ENCODE measurements at regions not wholly inside any gene's neighbourhood (a gene's known extent, or its start where the extent isn't known, plus 50 kb on each side); places are given as distances from the start of the nearest gene placed in this dataset.
"Not testable (repeated sequence)": the region's sequence is repeated elsewhere in the genome, so short reads cannot be mapped to it uniquely, and the experiment has no call there.

DNA sequence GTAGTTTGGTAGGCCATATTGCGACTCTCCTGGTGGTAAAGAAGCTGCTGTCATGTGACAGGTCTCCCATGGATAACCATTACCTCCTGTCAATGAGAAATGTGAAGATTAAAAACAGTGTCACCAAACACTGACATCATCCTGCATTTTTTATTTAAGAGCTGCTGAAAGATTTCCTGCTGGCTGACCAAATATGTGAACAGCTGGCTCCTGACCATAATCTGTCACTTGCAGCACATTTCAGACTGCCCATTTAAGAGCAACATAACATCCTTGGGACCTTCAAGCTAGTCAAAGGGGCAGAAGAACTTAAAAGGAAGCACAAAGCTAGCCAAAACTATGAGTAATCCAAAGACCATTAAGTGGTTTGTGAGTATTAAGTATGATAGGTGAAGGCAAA is 288.0 kb downstream of the IZUMO3 start:
- Histone ChIP-seq H3K27me3 (ENCODE audit: control insufficient read depth, insufficient read depth, low read length) (no peaks in the 10 kb centered on the region), H3K4me1 (ENCODE audit: control insufficient read depth, insufficient read depth, low read length) (no peaks in the 10 kb centered on the region), H3K4me3 (ENCODE audit: low read length) (no peak overlapping the region), H3K36me3 (ENCODE audit: control insufficient read depth, insufficient read depth, low read length) (no peaks in the 10 kb centered on the region), H3K9me3 (ENCODE audit: control insufficient read depth, insufficient read depth, low read length) (no peaks in the 10 kb centered on the region), H3K27ac (ENCODE audit: low read length) (no peak overlapping the region)
- no CpG with 5 or more reads among the region's 1 CpG for WGBS (ENCODE audit: insufficient coverage, insufficient read length)
- no peak for DNase-seq (ENCODE audit: low read depth, low spot score)

DNA sequence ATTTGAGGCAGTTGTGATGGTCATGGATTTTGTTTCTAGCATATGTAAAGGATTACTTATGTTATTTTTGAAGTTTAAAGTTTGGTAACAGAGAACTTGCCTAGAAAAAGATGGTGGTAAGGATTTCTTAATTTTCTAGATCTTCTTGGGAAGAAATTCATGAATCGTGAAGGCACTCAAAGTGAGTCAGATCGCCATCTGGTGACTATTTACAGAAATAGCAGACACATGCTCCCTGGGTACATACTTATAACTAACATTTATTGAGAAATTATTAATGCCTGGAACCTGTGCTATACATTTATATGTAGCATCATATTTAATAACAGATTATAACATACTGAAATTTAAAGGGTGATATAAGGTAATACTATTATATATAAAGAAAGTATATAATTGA is 299.7 kb downstream of the IZUMO3 start:
- no peaks in the 10 kb centered on the region for H3K9me3 ChIP-seq (ENCODE audit: control insufficient read depth, insufficient read depth, low read length)
- H3K4me1 ChIP-seq (ENCODE audit: control insufficient read depth, insufficient read depth, low read length): no peaks in the 10 kb centered on the region
- DNase-seq (ENCODE audit: low read depth, low spot score): peak; percentile 31
- WGBS (ENCODE audit: insufficient coverage, insufficient read length): no CpG with 5 or more reads among the region's 2 CpGs
- no peaks in the 10 kb centered on the region for H3K36me3 ChIP-seq (ENCODE audit: control insufficient read depth, insufficient read depth, low read length)
- H3K4me3 ChIP-seq (ENCODE audit: low read length): no peak overlapping the region
- no peaks in the 10 kb centered on the region for H3K27me3 ChIP-seq (ENCODE audit: control insufficient read depth, insufficient read depth, low read length)
- no peak overlapping the region for H3K27ac ChIP-seq (ENCODE audit: low read length)

DNA sequence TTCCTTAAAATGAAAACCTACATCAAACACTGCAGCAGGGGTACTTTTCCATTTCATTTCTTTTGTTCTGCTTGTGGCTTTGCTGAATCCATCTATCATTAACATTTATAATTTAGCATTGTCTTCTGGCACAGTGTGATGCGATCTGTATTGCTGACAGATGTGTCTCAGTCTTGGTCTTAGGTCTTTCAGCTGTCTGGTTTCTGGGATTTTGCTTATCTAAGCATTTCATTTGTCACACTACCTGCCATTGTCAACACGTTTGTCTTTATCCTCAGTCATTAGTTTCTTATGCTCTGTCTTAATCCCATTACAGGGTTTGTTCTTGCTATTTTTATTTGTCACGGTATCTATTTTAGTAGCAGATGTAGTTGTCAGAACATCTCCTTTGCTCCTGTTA is 303.1 kb downstream of the IZUMO3 start:
- WGBS (ENCODE audit: insufficient coverage, insufficient read length): no CpG with 5 or more reads among the region's 3 CpGs
- Histone ChIP-seq H3K4me1 (ENCODE audit: control insufficient read depth, insufficient read depth, low read length) (no peaks in the 10 kb centered on the region), H3K27me3 (ENCODE audit: control insufficient read depth, insufficient read depth, low read length) (no peaks in the 10 kb centered on the region), H3K36me3 (ENCODE audit: control insufficient read depth, insufficient read depth, low read length) (no peaks in the 10 kb centered on the region), H3K27ac (ENCODE audit: low read length) (no peak overlapping the region), H3K9me3 (ENCODE audit: control insufficient read depth, insufficient read depth, low read length) (no peaks in the 10 kb centered on the region), H3K4me3 (ENCODE audit: low read length) (no peak overlapping the region)
- no peak for DNase-seq (ENCODE audit: low read depth, low spot score)

DNA sequence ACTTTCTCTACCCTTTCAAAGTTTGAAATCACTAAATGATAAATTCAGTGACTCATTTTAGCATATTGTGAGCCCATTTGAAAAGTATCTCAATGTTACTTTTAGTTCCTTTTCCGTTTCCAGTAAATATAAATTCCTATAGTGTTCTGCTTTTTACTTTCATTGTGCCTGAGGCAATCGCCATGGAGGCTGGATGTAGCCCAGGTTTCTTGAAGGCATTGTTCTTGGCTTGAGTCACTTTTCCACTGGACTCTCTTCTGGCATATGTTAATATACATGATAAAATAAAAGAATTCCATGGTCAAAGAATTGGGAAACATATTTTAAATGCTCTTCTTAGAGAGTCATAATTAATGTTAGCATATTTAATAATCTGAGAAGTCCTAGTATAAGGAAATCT is 327.0 kb downstream of the IZUMO3 start:
- Histone ChIP-seq H3K27me3 (ENCODE audit: control insufficient read depth, insufficient read depth, low read length) (no peaks in the 10 kb centered on the region), H3K9me3 (ENCODE audit: control insufficient read depth, insufficient read depth, low read length) (no peaks in the 10 kb centered on the region), H3K27ac (ENCODE audit: low read length) (no peak overlapping the region), H3K4me3 (ENCODE audit: low read length) (no peak overlapping the region), H3K36me3 (ENCODE audit: control insufficient read depth, insufficient read depth, low read length) (no peaks in the 10 kb centered on the region), H3K4me1 (ENCODE audit: control insufficient read depth, insufficient read depth, low read length) (no peaks in the 10 kb centered on the region)
- no peak for DNase-seq (ENCODE audit: low read depth, low spot score)
- WGBS (ENCODE audit: insufficient coverage, insufficient read length): no CpG with 5 or more reads among the region's 2 CpGs

DNA sequence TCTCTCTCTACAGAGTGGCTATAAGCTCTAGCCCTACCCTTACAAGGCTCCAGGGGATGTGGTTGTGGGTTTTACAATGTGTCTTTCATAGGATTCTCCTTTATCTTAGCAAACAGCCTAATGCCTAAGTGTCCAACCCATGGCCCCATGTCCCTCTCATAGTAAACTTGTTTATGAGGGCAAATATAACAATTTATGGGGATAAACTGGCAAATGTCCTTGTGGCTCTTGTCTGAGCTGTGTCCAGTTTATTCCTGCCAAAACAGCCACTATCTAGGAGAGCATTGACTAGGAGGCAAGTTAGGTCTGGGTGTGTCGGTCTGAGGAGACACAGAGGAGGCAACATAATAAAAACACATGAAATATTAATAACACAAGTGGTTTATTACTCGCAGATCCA is 335.1 kb downstream of the IZUMO3 start:
- no CpG with 5 or more reads among the region's 2 CpGs for WGBS (ENCODE audit: insufficient coverage, insufficient read length)

DNA sequence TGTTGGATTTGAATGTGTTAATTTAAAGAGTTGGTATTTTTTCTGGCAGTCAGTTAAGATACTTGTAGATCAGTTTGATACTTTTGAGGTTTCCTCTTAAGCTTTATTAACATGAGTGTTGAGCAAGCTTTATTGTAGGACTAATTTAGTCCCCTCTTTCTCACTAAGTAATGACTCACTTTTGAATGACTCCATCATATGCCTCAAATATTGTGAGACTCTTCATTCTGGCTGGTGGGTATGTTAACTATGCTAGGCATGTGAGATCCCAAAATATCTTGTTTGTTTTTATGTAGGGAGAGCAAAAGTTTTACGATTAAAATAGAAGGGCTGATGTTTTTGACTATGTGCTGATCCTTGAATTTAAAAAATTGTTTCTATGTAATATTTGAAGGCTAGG is 355.7 kb downstream of the IZUMO3 start:
- no peak overlapping the region for H3K4me3 ChIP-seq (ENCODE audit: low read length)
- no peaks in the 10 kb centered on the region for H3K36me3 ChIP-seq (ENCODE audit: control insufficient read depth, insufficient read depth, low read length)
- no CpG with 5 or more reads among the region's 1 CpG for WGBS (ENCODE audit: insufficient coverage, insufficient read length)
- H3K27me3 ChIP-seq (ENCODE audit: control insufficient read depth, insufficient read depth, low read length): no peaks in the 10 kb centered on the region
- no peaks in the 10 kb centered on the region for H3K9me3 ChIP-seq (ENCODE audit: control insufficient read depth, insufficient read depth, low read length)
- H3K27ac ChIP-seq (ENCODE audit: low read length): no peak overlapping the region
- no peaks in the 10 kb centered on the region for H3K4me1 ChIP-seq (ENCODE audit: control insufficient read depth, insufficient read depth, low read length)
- DNase-seq (ENCODE audit: low read depth, low spot score): no peak

More for the DNA sequence above, 335.1 kb downstream of the IZUMO3 start:
- Histone ChIP-seq H3K36me3 (ENCODE audit: control insufficient read depth, insufficient read depth, low read length) (no peaks in the 10 kb centered on the region), H3K27me3 (ENCODE audit: control insufficient read depth, insufficient read depth, low read length) (no peaks in the 10 kb centered on the region), H3K27ac (ENCODE audit: low read length) (no peak overlapping the region), H3K4me3 (ENCODE audit: low read length) (no peak overlapping the region), H3K4me1 (ENCODE audit: control insufficient read depth, insufficient read depth, low read length) (no peaks in the 10 kb centered on the region), H3K9me3 (ENCODE audit: control insufficient read depth, insufficient read depth, low read length) (no peaks in the 10 kb centered on the region)
- DNase-seq (ENCODE audit: low read depth, low spot score): no peak

DNA sequence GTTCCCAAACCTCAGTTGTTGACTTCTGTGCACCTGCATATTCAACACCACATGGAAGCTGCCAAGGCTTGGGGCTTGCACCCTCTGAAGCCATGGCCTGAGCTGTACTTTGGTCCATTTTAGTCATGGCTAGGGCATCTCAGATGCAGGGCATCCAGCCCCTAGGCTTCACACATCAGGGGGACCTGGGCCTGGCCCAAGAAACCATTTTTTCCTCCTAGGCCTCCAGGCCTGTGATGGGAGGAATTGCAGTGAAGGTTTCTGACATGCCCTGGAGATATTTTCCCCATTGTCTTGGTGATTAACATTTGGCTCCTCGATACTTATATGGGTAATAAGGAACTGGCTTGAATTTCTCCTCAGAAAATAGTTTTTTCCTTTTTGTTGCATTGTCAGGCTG is 354.5 kb upstream of the ELAVL2 start:
- H3K36me3 ChIP-seq (ENCODE audit: control insufficient read depth, insufficient read depth, low read length); H3K4me1 ChIP-seq (ENCODE audit: control insufficient read depth, insufficient read depth, low read length); H3K27ac ChIP-seq (ENCODE audit: low read length); DNase-seq (ENCODE audit: low read depth, low spot score); H3K27me3 ChIP-seq (ENCODE audit: control insufficient read depth, insufficient read depth, low read length); H3K4me3 ChIP-seq (ENCODE audit: low read length); H3K9me3 ChIP-seq (ENCODE audit: control insufficient read depth, insufficient read depth, low read length): not testable (repeated sequence)
- WGBS (ENCODE audit: insufficient coverage, insufficient read length): no CpG with 5 or more reads among the region's 1 CpG

DNA sequence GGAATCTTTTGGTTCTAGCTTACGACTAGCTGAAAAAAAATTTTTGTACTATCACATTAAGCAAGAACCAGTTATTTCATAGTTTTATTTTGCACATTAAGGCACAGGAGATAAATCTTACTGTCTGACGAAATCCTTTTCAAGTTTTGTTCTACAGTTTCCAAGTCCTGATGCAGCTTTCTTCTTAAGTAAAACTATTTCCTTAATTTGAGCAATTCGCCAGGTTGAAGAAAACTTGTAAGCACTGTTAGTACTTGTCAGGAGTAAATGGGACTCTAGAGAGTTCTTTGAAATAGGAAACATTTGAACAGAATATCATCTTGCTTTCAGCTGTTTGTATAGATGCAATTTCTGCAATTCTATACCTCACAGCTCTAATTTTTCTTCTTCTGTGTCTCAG is 318.8 kb upstream of the ELAVL2 start:
- no CpG with 5 or more reads among the region's 3 CpGs for WGBS (ENCODE audit: insufficient coverage, insufficient read length)
- H3K4me1 ChIP-seq (ENCODE audit: control insufficient read depth, insufficient read depth, low read length): no peaks in the 10 kb centered on the region

DNA sequence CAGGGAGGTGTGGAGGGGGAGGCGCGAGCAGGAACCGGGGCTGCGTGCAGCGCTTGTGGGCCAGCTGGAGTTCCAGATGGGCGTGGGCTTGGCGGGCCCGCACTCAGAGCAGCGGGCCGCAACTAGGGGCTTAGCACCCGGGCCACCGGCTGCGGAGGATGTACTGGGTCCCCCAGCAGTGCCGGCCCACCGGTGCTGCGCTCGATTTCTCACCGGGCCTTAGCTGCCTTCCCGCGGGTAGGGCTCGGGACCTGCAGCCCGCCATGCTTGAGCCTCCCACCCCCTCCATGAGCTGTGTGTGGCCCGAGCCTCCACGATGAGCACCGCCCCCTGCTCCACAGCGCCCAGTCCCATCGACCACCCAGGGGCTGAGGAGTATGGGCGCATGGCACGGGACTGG is 309.0 kb upstream of the ELAVL2 start:
- H3K9me3 ChIP-seq (ENCODE audit: control insufficient read depth, insufficient read depth, low read length); H3K4me3 ChIP-seq (ENCODE audit: low read length); H3K4me1 ChIP-seq (ENCODE audit: control insufficient read depth, insufficient read depth, low read length); H3K36me3 ChIP-seq (ENCODE audit: control insufficient read depth, insufficient read depth, low read length); H3K27me3 ChIP-seq (ENCODE audit: control insufficient read depth, insufficient read depth, low read length); DNase-seq (ENCODE audit: low read depth, low spot score); H3K27ac ChIP-seq (ENCODE audit: low read length): not testable (repeated sequence)
- WGBS (ENCODE audit: insufficient coverage, insufficient read length): no CpG with 5 or more reads among the region's 29 CpGs

More for the DNA sequence above, 318.8 kb upstream of the ELAVL2 start:
- no peaks in the 10 kb centered on the region for H3K27me3 ChIP-seq (ENCODE audit: control insufficient read depth, insufficient read depth, low read length)
- H3K27ac ChIP-seq (ENCODE audit: low read length): no peak overlapping the region
- no peak overlapping the region for H3K4me3 ChIP-seq (ENCODE audit: low read length)
- DNase-seq (ENCODE audit: low read depth, low spot score): no peak
- H3K9me3 ChIP-seq (ENCODE audit: control insufficient read depth, insufficient read depth, low read length): no peaks in the 10 kb centered on the region
- H3K36me3 ChIP-seq (ENCODE audit: control insufficient read depth, insufficient read depth, low read length): no peaks in the 10 kb centered on the region

DNA sequence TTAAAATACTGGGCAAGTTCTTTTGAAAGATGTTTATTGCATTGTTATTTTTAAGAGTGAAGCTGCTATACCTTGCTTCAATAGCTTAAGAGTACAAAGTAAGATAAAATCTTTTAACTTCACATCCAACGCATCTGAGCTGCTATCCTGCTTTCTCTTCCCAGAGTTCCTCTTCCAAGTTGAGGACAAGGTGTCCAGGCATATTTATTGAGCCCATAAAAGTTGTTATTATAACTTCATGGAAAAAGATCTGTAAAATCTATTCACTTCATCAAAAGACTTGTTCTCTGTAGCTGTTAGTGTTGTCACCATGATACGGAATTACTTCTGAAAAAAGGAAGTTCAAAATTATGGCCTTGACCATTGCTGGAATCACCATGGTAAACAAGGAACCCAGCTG is 306.2 kb upstream of the ELAVL2 start:
- WGBS (ENCODE audit: insufficient coverage, insufficient read length): no CpG with 5 or more reads among the region's 2 CpGs
- Histone ChIP-seq H3K4me1 (ENCODE audit: control insufficient read depth, insufficient read depth, low read length) (no peaks in the 10 kb centered on the region), H3K27me3 (ENCODE audit: control insufficient read depth, insufficient read depth, low read length) (no peaks in the 10 kb centered on the region), H3K36me3 (ENCODE audit: control insufficient read depth, insufficient read depth, low read length) (no peaks in the 10 kb centered on the region), H3K9me3 (ENCODE audit: control insufficient read depth, insufficient read depth, low read length) (no peaks in the 10 kb centered on the region), H3K27ac (ENCODE audit: low read length) (no peak overlapping the region), H3K4me3 (ENCODE audit: low read length) (no peak overlapping the region)
- no peak for DNase-seq (ENCODE audit: low read depth, low spot score)

DNA sequence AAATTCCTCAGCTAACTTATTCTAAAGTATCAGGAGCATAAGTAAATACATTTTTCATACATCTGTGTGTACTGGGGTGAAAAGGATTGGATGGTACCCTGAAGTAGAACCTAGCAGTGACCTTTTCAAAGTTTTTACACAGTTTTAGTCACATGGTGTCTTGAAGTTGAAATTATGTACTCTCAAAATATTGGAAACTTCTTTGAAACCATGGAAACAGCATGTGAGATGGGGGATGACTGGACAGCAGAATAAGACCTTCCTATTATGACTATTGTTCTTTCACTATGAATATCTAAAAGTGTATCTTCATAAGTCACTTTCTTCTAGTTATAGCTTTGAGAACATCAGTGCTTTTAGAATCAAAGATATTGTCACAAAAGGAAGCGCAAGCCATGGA is 301.5 kb upstream of the ELAVL2 start:
- DNase-seq (ENCODE audit: low read depth, low spot score): no peak
- no peaks in the 10 kb centered on the region for H3K9me3 ChIP-seq (ENCODE audit: control insufficient read depth, insufficient read depth, low read length)
- H3K27me3 ChIP-seq (ENCODE audit: control insufficient read depth, insufficient read depth, low read length): no peaks in the 10 kb centered on the region
- H3K36me3 ChIP-seq (ENCODE audit: control insufficient read depth, insufficient read depth, low read length): no peaks in the 10 kb centered on the region
- H3K27ac ChIP-seq (ENCODE audit: low read length): no peak overlapping the region
- WGBS (ENCODE audit: insufficient coverage, insufficient read length): no CpG with 5 or more reads among the region's 1 CpG
- no peak overlapping the region for H3K4me3 ChIP-seq (ENCODE audit: low read length)
- no peaks in the 10 kb centered on the region for H3K4me1 ChIP-seq (ENCODE audit: control insufficient read depth, insufficient read depth, low read length)

All from iPS DF 6.9 (cell line).